Cardiac fibroblast (primary cell): ENCODE measurements at regions not wholly inside any gene's neighbourhood (a gene's known extent, or its start where the extent isn't known, plus 50 kb on each side); places are given as distances from the start of the nearest gene placed in this dataset.

Experiments
- DNase-seq, 2 donors: peaks; one replicate each; pipeline versions ENCODE4 v3.0.0 to v3.0.0-alpha.2; 2010; ENCODE audit warnings: low read depth in 2 of 2
- H3K4me3 ChIP-seq, 2 donors: replicated peaks in 1 of 2; 1 replicate in 1 of 2; 2 replicates in 1 of 2; pipeline ENCODE4 v1.5.1; 2011; ENCODE audit warnings: low read depth in 2 of 2, low read length in 2 of 2, mild to moderate bottlenecking in 2 of 2, moderate library complexity in 1 of 2
- CTCF ChIP-seq: IDR thresholded peaks from one replicate; pipeline ENCODE4 v1.5.1; 2011; ENCODE audit warnings: low read depth, mild to moderate bottlenecking, low read length, inconsistent platforms

- H3K4me3 ChIP-seq, result no peak overlapping the region
- no peak for TF ChIP-seq CTCF
- DNase-seq, result no peak
Measured at GRCh38 chr14:71606064-71606463, 326.2 kb upstream of the RGS6 start.

- no peak for DNase-seq
- TF ChIP-seq CTCF, result no peak
- H3K4me3 ChIP-seq, result no peak overlapping the region
Measured at GRCh38 chr14:71606575-71606974, 325.7 kb upstream of the RGS6 start.

DNA sequence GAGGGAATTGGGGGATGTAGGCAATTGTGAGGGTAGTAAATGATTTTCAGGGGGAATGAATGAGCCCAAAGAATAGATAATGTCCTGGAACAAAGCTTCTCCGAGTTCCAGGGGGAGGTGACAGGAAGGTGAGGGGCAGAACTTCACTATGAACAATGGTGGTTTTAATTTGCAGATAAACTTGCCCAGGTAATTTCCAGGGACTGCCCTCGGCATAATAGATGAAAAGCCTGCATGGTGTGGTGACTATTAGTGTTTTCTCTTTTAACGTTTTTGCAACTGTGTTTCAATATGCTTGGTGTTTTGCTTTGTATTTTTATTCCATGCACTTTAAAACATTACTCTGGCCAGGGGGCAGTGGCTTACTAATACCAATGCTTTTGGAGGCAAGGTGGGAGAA lies 325.2 kb upstream of the RGS6 start:
- H3K4me3 ChIP-seq, result no peak overlapping the region
- DNase-seq, result no peak
- no peak for TF ChIP-seq CTCF

DNA sequence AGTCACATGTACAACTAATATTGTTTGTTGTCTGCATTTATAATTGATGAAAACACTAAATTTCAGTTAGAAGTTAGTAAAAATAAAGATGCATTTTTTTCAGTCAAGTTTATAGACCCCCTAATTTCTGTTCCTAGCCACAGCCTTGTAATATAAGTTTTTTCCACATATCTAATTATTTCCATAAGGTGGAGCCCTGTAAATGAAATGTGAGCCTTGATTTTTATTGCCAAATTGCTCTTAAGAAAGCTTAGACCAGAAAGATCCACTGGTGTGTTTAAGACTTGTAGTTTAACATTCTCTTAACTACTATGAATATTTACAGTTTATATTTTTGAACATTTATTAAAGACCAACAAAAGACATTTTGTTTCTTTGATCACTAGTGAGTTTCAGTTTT lies 322.1 kb upstream of the RGS6 start:
- peak in 1 of 2 donors; percentile 48 for DNase-seq
- no peak overlapping the region for H3K4me3 ChIP-seq
- no peak for TF ChIP-seq CTCF

DNA sequence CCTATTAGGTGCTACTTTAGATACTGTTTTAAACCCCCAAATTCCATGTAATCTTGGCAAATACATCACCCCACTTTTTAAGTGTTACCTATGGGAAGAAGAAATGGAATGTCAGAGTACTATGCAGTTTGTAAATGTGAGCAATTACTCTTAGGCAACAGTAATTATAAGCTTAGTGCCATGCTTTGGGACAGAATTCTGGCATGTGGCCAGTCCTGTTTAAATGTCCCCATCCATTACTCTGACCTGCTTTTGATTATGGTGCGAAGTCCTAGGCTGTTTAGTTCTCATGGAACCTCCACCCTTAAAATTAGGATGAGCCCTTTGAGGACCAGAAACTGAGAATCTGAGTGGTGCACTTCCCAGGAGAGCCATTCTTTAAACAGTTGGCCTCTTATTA lies 321.4 kb upstream of the RGS6 start:
- no peak for DNase-seq
- no peak for TF ChIP-seq CTCF
- H3K4me3 ChIP-seq, result no peak overlapping the region

DNA sequence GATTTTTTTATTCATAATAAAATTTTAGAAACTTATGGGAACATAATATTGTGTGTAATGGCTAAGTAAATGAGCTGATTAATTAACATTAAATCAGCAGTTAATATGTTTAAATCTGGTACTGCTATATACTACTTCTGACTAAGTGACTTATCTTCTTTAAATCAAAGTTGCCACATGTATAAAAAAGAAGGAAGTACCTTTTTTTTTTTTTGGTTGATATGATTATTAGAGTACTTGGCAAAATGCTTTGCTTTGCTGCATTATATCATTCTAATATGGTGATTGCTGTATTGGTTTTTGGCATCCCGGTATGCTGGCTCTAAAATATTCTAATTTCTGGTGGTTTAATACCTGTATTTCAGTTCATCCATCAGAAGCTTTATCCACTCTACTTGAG lies 319.1 kb upstream of the RGS6 start:
- TF ChIP-seq CTCF, result no peak
- DNase-seq, result no peak
- no peak overlapping the region for H3K4me3 ChIP-seq

GRCh38 chr14:71616013-71616412 lies 316.2 kb upstream of the RGS6 start:
- H3K4me3 ChIP-seq, result no peak overlapping the region
- no peak for TF ChIP-seq CTCF
- DNase-seq, result no peak
